ENCODE measurements at regions not wholly inside any gene's neighbourhood (a gene's known extent, or its start where the extent isn't known, plus 50 kb on each side); places are given as distances from the start of the nearest gene placed in this dataset.

GRCh38 chr2:195521589-195521988 is 135.4 kb upstream of the SLC39A10 start:
- TF ChIP-seq, protein P1, sequence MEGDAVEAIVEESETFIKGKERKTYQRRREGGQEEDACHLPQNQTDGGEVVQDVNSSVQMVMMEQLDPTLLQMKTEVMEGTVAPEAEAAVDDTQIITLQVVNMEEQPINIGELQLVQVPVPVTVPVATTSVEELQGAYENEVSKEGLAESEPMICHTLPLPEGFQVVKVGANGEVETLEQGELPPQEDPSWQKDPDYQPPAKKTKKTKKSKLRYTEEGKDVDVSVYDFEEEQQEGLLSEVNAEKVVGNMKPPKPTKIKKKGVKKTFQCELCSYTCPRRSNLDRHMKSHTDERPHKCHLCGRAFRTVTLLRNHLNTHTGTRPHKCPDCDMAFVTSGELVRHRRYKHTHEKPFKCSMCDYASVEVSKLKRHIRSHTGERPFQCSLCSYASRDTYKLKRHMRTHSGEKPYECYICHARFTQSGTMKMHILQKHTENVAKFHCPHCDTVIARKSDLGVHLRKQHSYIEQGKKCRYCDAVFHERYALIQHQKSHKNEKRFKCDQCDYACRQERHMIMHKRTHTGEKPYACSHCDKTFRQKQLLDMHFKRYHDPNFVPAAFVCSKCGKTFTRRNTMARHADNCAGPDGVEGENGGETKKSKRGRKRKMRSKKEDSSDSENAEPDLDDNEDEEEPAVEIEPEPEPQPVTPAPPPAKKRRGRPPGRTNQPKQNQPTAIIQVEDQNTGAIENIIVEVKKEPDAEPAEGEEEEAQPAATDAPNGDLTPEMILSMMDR (conservative IDR thresholded peaks at IDR 0.05), result no peak
- no peak for TF ChIP-seq EZH2 (IDR thresholded peaks at IDR 0.05; ENCODE audit: low read depth)

All from PC-9 (cell line).